H9 (cell line): ENCODE measurements at regions not wholly inside any gene's neighbourhood (a gene's known extent, or its start where the extent isn't known, plus 50 kb on each side); places are given as distances from the start of the nearest gene placed in this dataset.

Experiments used
- DNase-seq: peaks from one replicate; pipeline ENCODE4 v3.0.0-alpha.2; 2017
- H2AFZ ChIP-seq: one replicate; pipeline ENCODE4 v1.6.1; 2013; ENCODE audit warnings: mild to moderate bottlenecking, low read length, control low read depth, moderate library complexity
- H2AK5ac ChIP-seq: 2 replicates; pipeline ENCODE4 v1.6.1; 2013; ENCODE audit warnings: low read length, control low read depth, mixed read lengths; ENCODE audit not compliant: insufficient read length
- H2BK120ac ChIP-seq: one replicate; pipeline ENCODE4 v1.6.1; 2013; ENCODE audit warnings: low read depth, mild to moderate bottlenecking, low read length, control low read depth, inconsistent platforms; ENCODE audit not compliant: poor library complexity, severe bottlenecking
- H2BK12ac ChIP-seq: 2 replicates; pipeline ENCODE4 v1.6.1; 2013; ENCODE audit warnings: low read length, control low read depth, mixed read lengths, low read depth; ENCODE audit not compliant: insufficient read length
- H2BK15ac ChIP-seq: 2 replicates; pipeline ENCODE4 v1.6.1; 2013; ENCODE audit warnings: low read depth, low read length, control low read depth
- H2BK20ac ChIP-seq: one replicate; pipeline ENCODE4 v1.6.1; 2013; ENCODE audit warnings: low read depth, mild to moderate bottlenecking, low read length, control low read depth, inconsistent platforms; ENCODE audit not compliant: poor library complexity, severe bottlenecking
- H2BK5ac ChIP-seq: 2 replicates; pipeline ENCODE4 v1.6.1; 2013; ENCODE audit warnings: low read length, control low read depth, mixed read lengths; ENCODE audit not compliant: insufficient read length
- H3K14ac ChIP-seq: 2 replicates; pipeline ENCODE4 v1.6.1; 2013; ENCODE audit warnings: low read length, control low read depth; ENCODE audit not compliant: insufficient read depth
- H3K18ac ChIP-seq: 2 replicates; pipeline ENCODE4 v1.6.1; 2013; ENCODE audit warnings: low read depth, mild to moderate bottlenecking, mixed read lengths, low read length, control low read depth; ENCODE audit not compliant: insufficient read length
- H3K23ac ChIP-seq: 2 replicates; pipeline ENCODE4 v1.6.1; 2013; ENCODE audit warnings: low read length, control low read depth, mixed read lengths, low read depth; ENCODE audit not compliant: insufficient read length
- H3K23me2 ChIP-seq: 2 replicates; pipeline ENCODE4 v1.6.1; 2013; ENCODE audit warnings: low read depth, mild to moderate bottlenecking, mixed read lengths, low read length, control low read depth; ENCODE audit not compliant: insufficient read length, poor library complexity, severe bottlenecking
- H3K27ac ChIP-seq: 2 replicates; pipeline ENCODE4 v1.5.1; 2013; ENCODE audit warnings: low read length, control low read depth, mixed read lengths, low read depth; ENCODE audit not compliant: insufficient read length
- H3K27me3 ChIP-seq: 2 replicates; pipeline ENCODE4 v1.6.1; 2013; ENCODE audit warnings: low read length, control low read depth, inconsistent platforms; ENCODE audit not compliant: insufficient read depth
- H3K4ac ChIP-seq: 2 replicates; pipeline ENCODE4 v1.6.1; 2013; ENCODE audit warnings: low read depth, mild to moderate bottlenecking, control low read depth, inconsistent platforms, low read length, moderate library complexity
- H3K4me1 ChIP-seq: 2 replicates; pipeline ENCODE4 v1.6.1; 2013; ENCODE audit warnings: low read length, control low read depth, inconsistent platforms; ENCODE audit not compliant: insufficient read depth
- H3K4me2 ChIP-seq: 2 replicates; pipeline ENCODE4 v1.6.1; 2013; ENCODE audit warnings: low read length, control low read depth, mixed read lengths; ENCODE audit not compliant: insufficient read length, insufficient read depth
- H3K56ac ChIP-seq: 2 replicates; pipeline ENCODE4 v1.6.1; 2013; ENCODE audit warnings: low read depth, mild to moderate bottlenecking, mixed read lengths, low read length, control low read depth; ENCODE audit not compliant: insufficient read length
- H3K79me1 ChIP-seq: 2 replicates; pipeline ENCODE4 v1.6.1; 2013; ENCODE audit warnings: low read depth, mild to moderate bottlenecking, moderate library complexity, low read length, control low read depth, inconsistent platforms; ENCODE audit not compliant: insufficient read depth, poor library complexity, severe bottlenecking
- H3K79me2 ChIP-seq: 2 replicates; pipeline ENCODE4 v1.6.1; 2013; ENCODE audit warnings: low read length, control low read depth, inconsistent platforms; ENCODE audit not compliant: insufficient read depth
- H3K9ac ChIP-seq: 2 replicates; pipeline ENCODE4 v1.6.1; 2013; ENCODE audit warnings: low read length, control low read depth, mixed read lengths; ENCODE audit not compliant: insufficient read length; ENCODE audit errors: extremely low read depth
- H3K9me3 ChIP-seq: one replicate; pipeline ENCODE4 v1.6.1; 2013; ENCODE audit warnings: low read depth, low read length, inconsistent platforms; ENCODE audit not compliant: control insufficient read depth
- H3T11ph ChIP-seq: one replicate; pipeline ENCODE4 v1.6.1; 2013; ENCODE audit warnings: mild to moderate bottlenecking, low read length, control low read depth, inconsistent platforms
- H4K20me1 ChIP-seq: one replicate; pipeline ENCODE4 v1.6.1; 2013; ENCODE audit not compliant: control insufficient read depth, insufficient read length, insufficient read depth
- H4K5ac ChIP-seq: 2 replicates; pipeline ENCODE4 v1.6.1; 2013; ENCODE audit warnings: low read depth, mild to moderate bottlenecking, mixed read lengths, low read length, control low read depth; ENCODE audit not compliant: insufficient read length
- H4K8ac ChIP-seq: replicated peaks from 2 replicates; pipeline ENCODE4 v1.6.1; 2013; ENCODE audit warnings: low read length, control low read depth, mixed read lengths, low read depth; ENCODE audit not compliant: insufficient read length
- H4K91ac ChIP-seq: 2 replicates; pipeline ENCODE4 v1.6.1; 2013; ENCODE audit warnings: low read depth, mild to moderate bottlenecking, moderate library complexity, mixed read lengths, low read length, control low read depth; ENCODE audit not compliant: insufficient read length
- H3K27ac Mint-ChIP-seq, 3 experiments: 2 replicates in 2 of 3; 3 replicates in 1 of 3; pipeline ENCODE4 v1.8.0; 2020 to 2021; ENCODE audit warnings: mixed read lengths in 3 of 3, mild to moderate bottlenecking in 1 of 3, moderate library complexity in 1 of 3
- H3K27me3 Mint-ChIP-seq: 2 replicates; pipeline ENCODE4 v1.8.0; 2021; ENCODE audit warnings: low read depth, mild to moderate bottlenecking, moderate library complexity, mixed read lengths
- H3K36me3 Mint-ChIP-seq, 3 experiments: 2 replicates in 2 of 3; 3 replicates in 1 of 3; pipeline ENCODE4 v1.8.0; 2020 to 2021; ENCODE audit warnings: low read depth in 3 of 3, mixed read lengths in 3 of 3; ENCODE audit not compliant: insufficient read depth in 1 of 3
- H3K4me1 Mint-ChIP-seq, 2 experiments: 2 replicates each; pipeline ENCODE4 v1.8.0; 2020; ENCODE audit warnings: mixed read lengths in 2 of 2
- H3K4me3 Mint-ChIP-seq, 2 experiments: 2 replicates in 1 of 2; 3 replicates in 1 of 2; pipeline ENCODE4 v1.8.0; 2020 to 2021; ENCODE audit warnings: mild to moderate bottlenecking in 2 of 2, mixed read lengths in 2 of 2, moderate library complexity in 1 of 2
- H3K9me3 Mint-ChIP-seq, 2 experiments: 2 replicates in 1 of 2; 3 replicates in 1 of 2; pipeline ENCODE4 v1.8.0; 2020; ENCODE audit warnings: mild to moderate bottlenecking in 2 of 2, mixed read lengths in 2 of 2, moderate library complexity in 1 of 2
- CTCF ChIP-seq: fragments of 200-600 bp; sonication (generic); conservative IDR thresholded peaks from 3 replicates; pipeline ENCODE4 v1.8.0; 2021; ENCODE audit warnings: antibody characterized with exemption, mild to moderate bottlenecking
- WGBS: extraction: QIAGEN DNeasy Blood & Tissue Kit; methylation state at CpG from one replicate; pipeline ENCODE4 v1.1.7; 2013; ENCODE audit warnings: missing lambda C conversion rate, low lambda C conversion rate, mixed read lengths; ENCODE audit not compliant: insufficient read length; ENCODE audit errors: extremely low coverage; 5-methylcytosine and 5-hydroxymethylcytosine counted together

GRCh38 chr15:75149867-75150709 lies 51.6 kb upstream of the C15orf39 start:
- H4K20me1 ChIP-seq, result no peaks in the 10 kb centered on the region
- Mint-ChIP-seq H3K36me3 (peaks cover 0 to 2% (median 1%) of the 10 kb centered on the region in 3 experiments; a peak in 5 of 7 replicates), H3K4me3 (no peak overlapping the region), H3K9me3 (peaks cover 20 to 26% of the 10 kb centered on the region in 2 experiments), H3K4me1 (peaks cover 8 to 21% of the 10 kb centered on the region in 2 experiments), H3K27me3 (no peaks in the 10 kb centered on the region; the same call in 1 of the 2 replicates), H3K27ac (no peak overlapping the region)
- no peak overlapping the region for H3K56ac ChIP-seq
- H2AFZ ChIP-seq, result no peak overlapping the region
- no peak overlapping the region for H3K18ac ChIP-seq
- no peaks in the 10 kb centered on the region; the same call in 1 of the 2 replicates for H3K27me3 ChIP-seq
- H3K27ac ChIP-seq, result no peak overlapping the region
- no peaks in the 10 kb centered on the region for H3K79me1 ChIP-seq
- no peaks in the 10 kb centered on the region for H3K4me1 ChIP-seq
- no CpG with 5 or more reads among the region's 4 CpGs for WGBS
- no peak for DNase-seq
- H3K23me2 ChIP-seq, result no peaks in the 10 kb centered on the region
- no peak overlapping the region for H2BK120ac ChIP-seq
- no peak for TF ChIP-seq CTCF
- no peak overlapping the region for H3K4me2 ChIP-seq
- no peaks in the 10 kb centered on the region for H3K79me2 ChIP-seq
- H3K9ac ChIP-seq, result no peak overlapping the region
- H2BK5ac ChIP-seq, result no peak overlapping the region
- no peak overlapping the region for H3K4ac ChIP-seq
- no peak overlapping the region for H2BK20ac ChIP-seq
- H2BK12ac ChIP-seq, result no peak overlapping the region
- H3K9me3 ChIP-seq, result peaks cover 4% of the 10 kb centered on the region
- H3K14ac ChIP-seq, result no peak overlapping the region
- no peak overlapping the region for H2BK15ac ChIP-seq
- H2AK5ac ChIP-seq, result no peak overlapping the region
- H4K5ac ChIP-seq, result no peak overlapping the region
- no peak overlapping the region for H3T11ph ChIP-seq
- no peak overlapping the region for H3K23ac ChIP-seq
- H4K8ac ChIP-seq, result no peak overlapping the region
- H4K91ac ChIP-seq, result no peak overlapping the region
